Kidney tubule cell (primary cell): ENCODE measurements at regions not wholly inside any gene's neighbourhood (a gene's known extent, or its start where the extent isn't known, plus 50 kb on each side); places are given as distances from the start of the nearest gene placed in this dataset.
"Not testable (repeated sequence)": the region's sequence is repeated elsewhere in the genome, so short reads cannot be mapped to it uniquely, and the experiment has no call there.

Experiments
- DNase-seq: peaks from one replicate; pipeline ENCODE4 v3.0.0-alpha.2; 2018; ENCODE audit warnings: low spot score

DNA sequence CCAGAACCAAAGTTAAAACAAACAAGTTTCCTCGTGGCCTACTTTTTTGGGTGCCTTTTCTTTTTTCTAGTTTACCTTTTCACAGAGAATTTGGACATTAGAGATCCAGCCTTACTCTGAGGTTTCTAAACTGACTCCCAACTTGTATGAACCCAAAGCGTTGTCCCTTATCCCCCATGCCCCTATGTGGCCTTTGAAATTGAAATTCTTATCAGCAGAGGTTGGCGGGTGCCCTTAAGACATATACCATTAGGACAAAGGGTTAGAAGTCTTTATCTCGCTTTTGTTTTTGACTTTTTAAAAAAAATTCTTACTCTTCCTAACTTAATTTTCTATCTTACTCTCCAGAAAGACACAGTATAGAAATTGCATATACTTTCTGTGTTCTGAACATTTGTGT lies 76.3 kb upstream of the C7orf33 start:
- DNase-seq = no peak

DNA sequence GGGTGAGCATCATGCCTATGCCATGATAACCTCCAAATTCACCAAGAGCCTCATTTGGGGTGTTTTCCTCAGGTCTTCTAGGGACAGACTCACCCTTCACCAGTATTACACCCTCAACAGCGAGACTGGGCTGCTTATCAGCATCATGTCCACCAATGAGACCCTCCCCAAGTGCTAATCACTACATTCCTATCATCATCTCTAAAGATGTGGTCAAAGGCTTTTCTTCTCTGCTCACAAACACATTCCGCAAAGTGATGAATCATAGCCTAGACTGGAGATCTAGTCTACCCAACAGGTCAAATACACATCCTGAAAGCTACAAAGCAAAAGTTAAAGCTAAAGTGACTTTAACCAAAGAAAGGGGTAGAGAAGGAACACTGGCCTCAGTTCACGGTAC lies 75.3 kb upstream of the C7orf33 start:
- no peak for DNase-seq

DNA sequence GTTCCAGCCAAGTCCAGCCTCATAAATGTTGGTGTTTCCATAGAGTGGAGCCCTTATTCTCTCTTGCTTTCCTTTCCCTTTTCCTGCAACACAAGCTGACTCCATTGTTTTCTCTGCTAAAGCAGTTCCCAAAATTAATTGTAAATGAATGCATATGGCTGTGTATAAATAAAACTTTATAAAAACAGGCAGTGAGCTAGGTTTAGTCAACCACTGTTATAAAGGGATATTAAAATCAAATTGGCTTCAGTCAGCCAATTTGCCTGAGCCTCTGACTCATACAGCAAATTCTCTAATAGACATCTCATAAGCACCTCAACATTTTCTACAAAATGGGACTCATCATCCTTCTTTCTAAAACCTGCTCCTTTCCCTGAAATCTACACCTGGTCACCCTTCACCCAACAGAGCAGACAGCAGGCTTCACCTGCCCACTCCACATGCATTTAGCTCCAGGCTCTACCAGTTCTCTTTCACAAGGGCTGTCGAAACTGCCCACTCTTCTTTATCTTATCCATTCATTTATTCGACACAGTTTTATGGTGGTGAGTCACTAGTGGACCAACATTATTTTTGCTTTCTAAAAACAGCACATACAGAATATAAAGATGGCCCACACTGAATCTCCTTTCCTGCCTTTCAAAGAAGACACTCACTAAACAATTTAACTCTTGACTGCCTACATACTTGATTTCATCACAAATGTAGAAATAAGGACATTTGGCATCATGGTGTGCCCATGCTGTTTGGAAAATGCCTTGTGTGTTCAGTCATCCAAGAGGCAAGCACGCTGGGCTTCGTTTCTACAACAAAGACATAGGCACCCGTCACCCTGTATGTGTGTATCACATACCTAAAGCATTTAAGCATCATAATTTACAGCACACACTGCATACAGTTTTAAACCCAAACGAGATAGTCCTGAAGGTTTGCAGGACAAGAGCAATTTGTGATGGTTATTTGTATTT lies 74.6 kb upstream of the C7orf33 start:
- no peak for DNase-seq

DNA sequence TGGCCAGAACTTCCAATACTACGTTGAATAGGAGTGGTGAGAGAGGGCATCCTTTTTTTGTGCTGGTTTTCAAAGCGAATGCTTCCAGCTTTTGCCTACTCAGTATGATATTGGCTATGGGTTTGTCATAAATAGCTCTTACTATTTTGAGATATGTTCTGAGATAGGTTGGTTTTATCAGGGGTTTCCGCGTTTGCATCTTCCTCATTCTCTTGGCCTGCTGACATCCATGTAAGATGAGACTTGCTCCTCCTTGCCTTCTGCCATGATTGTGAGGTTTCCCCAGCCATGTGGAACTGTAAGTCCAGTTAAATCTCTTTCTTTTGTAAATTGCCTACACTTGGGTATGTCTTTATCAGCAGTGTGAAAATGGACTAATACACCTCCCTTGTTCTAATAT lies 71.2 kb upstream of the C7orf33 start:
- not testable (repeated sequence) for DNase-seq

DNA sequence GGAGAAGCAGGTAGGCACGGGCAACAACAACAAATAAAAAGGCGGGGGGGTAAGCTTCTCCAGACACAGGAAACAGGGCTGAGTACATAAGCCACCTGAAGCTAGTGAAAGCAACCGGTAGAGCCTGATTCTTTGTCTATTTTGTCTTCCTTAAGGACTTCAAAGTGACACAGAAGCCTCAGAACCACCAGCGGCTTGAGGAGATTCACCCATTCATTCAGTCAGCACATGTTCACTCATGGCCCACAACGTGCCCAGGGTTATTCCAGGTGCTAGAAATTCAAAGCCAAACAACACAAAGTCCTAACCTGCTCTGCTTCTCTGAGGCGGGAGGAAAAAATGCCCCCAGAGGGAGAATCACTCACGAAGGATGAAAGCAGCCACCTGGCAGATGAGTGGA lies 69.3 kb upstream of the C7orf33 start:
- DNase-seq = no peak

DNA sequence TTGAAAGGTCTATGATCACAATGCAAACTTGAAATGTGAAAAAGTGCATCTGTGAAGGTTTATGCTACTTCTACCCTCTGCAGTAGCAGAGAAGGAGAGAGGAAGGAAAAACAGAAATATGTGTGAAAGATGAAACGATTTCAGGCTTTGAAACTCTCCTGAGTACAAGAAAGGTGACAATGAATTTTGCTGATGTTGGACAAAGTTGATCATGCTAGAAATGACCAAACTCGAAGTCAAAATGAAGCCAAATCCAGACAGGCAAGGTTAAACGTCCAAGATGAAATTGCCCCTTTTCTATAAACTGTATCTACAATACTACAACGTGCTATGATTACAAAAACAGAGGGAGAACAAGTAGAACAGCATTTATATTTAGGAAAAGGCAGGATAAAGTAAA lies 67.0 kb upstream of the C7orf33 start:
- DNase-seq = no peak

DNA sequence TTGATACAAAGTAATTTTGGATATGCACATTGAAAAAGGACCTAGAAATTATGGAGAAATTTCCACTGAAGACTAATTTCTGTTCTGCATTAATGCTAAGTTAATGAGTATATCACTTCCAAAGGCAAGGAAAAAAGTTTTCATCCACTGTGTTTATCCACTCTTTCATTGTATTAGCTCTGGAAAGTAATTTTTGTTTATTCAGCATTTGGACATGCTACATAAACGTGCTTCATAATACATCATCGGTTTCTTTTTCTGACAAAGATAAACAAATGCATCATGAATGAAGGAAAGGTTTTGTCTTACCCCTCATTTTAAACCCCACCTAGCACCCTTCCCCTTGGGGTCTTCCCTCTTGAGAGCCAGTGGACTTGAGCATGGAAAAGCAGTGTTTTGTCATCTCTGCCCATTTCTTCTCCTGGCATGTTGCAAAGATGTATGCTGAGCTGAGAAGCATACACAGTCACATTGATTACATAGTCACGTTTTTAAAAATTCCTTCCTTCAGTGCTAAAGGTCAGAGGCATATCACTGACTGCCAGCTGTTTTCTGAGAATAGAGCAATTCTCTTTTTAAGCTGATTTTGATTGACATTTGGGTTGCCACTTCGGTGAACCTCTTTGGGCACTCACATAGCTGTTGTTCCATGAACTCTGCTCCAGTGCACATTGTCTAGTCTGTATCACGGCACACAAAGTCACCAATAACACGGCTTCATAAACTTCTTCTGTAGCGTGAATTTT lies 65.9 kb upstream of the C7orf33 start:
- DNase-seq = no peak

DNA sequence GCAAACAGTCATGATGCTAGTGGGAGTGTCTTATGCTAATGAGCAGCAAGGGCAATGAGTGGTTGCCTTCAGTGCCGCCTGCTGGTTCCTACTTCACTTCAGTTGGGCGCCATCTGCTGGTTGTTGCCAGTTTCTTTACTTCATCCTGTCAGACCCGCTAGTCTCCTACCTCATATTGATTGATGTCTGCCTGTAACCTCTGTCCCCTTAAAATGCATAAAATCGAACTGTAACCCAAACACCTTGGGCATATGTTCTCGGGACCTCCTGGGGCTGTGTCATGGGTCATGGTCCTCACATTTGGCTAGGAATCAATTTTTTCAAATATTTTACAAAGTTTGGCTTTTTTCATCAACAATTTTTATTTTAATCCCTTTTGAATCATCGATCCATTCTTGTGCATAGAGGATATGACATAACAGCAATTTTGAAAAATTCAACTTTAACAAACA lies 62.8 kb upstream of the C7orf33 start:
- DNase-seq = peak; percentile 85

DNA sequence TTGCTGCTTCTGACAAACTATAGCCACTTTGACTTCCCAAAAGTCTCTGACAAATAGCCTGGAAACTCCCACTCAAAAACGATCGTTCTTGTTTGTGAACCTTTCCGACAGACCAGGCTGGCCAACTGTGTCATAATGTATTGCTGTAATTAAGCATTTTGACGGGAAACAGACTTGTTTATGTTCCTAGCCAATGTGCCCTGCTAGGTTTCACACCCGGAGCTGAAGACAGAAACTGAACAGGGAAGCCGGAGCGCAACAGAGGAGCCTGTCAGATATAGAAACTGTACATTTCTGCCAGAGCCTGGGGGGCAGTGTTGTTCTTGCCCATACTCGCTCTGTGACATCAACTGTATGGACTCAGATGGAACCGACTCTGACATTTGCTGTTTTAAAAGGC lies 55.3 kb upstream of the C7orf33 start:
- DNase-seq = no peak

DNA sequence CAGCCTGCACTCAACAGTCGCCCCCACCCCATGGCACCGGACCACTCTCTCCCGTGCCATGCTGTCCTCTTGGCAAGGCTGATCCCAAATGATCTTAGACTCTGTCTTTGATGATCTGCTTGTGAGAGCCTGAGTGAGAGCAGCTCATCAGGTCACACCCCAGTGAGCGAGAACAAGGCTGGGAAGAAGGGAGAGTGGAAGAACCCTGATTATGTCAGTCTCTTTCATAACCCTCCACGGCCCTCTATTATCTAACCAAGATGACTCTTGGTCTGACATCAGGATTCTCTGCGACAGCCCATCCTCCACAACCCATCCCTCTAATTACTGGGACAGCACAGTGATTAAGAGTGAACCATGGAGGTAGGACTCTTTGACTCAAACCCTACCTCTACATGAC lies 53.1 kb upstream of the C7orf33 start:
- peak; percentile 80 for DNase-seq

DNA sequence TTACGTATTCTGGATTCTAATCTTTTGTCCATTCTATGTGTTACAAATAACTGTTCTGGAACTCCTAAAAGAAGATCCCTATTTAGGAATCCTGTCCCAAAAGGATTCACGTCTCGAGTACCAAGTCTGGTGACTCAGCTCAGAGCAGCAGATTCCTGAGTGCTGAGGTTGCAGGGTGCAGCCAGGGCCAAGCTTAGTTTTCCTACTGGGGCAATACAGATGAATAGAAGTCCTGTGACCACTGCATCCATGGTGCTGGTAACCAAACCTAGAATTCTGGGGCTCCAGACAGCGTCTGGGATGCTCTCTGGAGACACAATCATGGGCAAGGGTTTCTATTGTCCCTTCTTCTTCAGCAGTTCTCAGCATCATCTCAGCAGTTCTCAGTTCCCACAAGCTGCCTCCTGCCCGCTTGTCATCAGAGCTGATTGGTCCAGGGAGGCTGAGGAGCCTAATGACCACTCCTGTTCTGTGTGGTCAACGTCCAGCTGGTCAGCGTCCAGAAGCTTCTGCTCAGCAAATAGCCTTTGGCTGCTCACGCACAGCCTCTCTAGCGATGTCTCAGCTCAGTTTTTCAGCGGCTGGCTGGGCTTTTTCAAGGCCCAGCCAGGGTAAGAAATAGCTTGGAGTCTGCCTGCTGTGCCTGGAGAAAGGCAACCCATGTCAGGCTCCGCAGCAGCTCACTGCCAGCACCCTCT lies 50.4 kb upstream of the C7orf33 start:
- peak; percentile 83 for DNase-seq
